ENCODE measurements at regions not wholly inside any gene's neighbourhood (a gene's known extent, or its start where the extent isn't known, plus 50 kb on each side); places are given as distances from the start of the nearest gene placed in this dataset.

DNA sequence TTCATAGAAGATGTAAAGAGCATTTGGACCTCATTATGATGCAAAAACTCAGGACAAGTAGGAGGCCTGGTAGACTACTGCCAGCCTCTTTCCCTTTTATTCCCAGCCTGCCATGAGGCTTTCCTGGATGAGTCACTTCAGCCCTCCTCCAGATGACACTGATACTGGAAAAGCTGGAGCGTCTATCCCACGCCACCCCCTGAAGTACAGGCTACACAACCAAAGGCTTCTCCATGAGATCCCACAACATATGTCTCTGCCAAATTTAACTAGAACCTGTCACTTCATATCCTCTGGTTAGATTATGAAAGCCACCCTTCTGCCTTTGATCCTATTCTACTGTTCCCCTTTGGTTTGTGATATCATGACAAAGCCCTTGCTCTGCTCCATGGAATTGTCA, 56.1 kb upstream of the CPNE4 start:
- TF ChIP-seq, protein P1, sequence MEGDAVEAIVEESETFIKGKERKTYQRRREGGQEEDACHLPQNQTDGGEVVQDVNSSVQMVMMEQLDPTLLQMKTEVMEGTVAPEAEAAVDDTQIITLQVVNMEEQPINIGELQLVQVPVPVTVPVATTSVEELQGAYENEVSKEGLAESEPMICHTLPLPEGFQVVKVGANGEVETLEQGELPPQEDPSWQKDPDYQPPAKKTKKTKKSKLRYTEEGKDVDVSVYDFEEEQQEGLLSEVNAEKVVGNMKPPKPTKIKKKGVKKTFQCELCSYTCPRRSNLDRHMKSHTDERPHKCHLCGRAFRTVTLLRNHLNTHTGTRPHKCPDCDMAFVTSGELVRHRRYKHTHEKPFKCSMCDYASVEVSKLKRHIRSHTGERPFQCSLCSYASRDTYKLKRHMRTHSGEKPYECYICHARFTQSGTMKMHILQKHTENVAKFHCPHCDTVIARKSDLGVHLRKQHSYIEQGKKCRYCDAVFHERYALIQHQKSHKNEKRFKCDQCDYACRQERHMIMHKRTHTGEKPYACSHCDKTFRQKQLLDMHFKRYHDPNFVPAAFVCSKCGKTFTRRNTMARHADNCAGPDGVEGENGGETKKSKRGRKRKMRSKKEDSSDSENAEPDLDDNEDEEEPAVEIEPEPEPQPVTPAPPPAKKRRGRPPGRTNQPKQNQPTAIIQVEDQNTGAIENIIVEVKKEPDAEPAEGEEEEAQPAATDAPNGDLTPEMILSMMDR (IDR thresholded peaks at IDR 0.05 in 4 of 5, conservative IDR thresholded peaks at IDR 0.05 in 1 of 5), result no peak
- TF ChIP-seq POLR2A (IDR thresholded peaks at IDR 0.05), result no peak
